ENCODE measurements at regions not wholly inside any gene's neighbourhood (a gene's known extent, or its start where the extent isn't known, plus 50 kb on each side); places are given as distances from the start of the nearest gene placed in this dataset.

DNA sequence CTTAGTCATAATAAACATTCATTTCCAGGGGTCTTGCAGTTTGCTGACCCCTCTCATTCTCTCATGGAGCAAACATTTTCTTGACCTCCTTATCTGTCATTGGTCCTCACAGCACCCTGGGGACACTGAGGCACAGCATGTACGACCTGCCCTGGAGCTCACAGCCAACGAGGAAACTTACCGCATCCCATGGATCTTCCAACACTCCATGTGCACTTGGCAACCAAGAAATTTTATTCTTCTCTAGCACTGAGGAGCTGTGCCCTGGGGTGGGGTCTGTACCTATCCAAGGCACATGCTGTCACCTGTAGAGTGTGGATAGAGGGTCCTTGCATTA, 69.4 kb upstream of the IGLL5 start:
- no peak for ATAC-seq
- WGBS (ENCODE audit: insufficient coverage): 100% methylated on average over 3 of the region's 3 CpGs
- TF ChIP-seq, protein P1, sequence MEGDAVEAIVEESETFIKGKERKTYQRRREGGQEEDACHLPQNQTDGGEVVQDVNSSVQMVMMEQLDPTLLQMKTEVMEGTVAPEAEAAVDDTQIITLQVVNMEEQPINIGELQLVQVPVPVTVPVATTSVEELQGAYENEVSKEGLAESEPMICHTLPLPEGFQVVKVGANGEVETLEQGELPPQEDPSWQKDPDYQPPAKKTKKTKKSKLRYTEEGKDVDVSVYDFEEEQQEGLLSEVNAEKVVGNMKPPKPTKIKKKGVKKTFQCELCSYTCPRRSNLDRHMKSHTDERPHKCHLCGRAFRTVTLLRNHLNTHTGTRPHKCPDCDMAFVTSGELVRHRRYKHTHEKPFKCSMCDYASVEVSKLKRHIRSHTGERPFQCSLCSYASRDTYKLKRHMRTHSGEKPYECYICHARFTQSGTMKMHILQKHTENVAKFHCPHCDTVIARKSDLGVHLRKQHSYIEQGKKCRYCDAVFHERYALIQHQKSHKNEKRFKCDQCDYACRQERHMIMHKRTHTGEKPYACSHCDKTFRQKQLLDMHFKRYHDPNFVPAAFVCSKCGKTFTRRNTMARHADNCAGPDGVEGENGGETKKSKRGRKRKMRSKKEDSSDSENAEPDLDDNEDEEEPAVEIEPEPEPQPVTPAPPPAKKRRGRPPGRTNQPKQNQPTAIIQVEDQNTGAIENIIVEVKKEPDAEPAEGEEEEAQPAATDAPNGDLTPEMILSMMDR (IDR thresholded peaks at IDR 0.05): no peak
- intact Hi-C loops (cut with micrococcal nuclease): loop anchor here (5.0 kb wide), 1 partner anchor 34 kb away; no protein-coding TSS in a partner anchor
- no peak overlapping the region for H3K4me3 ChIP-seq (ENCODE audit: low read length)
- Mint-ChIP-seq H3K4me1 (peaks cover 97% of the 10 kb centered on the region in 2 donors), H3K27ac (peak overlapping the region; percentile 82 to 87), H3K27me3 (ENCODE audit: low read depth in 2 of 2) (no peaks in the 10 kb centered on the region), H3K36me3 (no peaks in the 10 kb centered on the region), H3K9me3 (no peaks in the 10 kb centered on the region), H3K4me3 (peak overlapping the region; percentile 87)
- H3K27me3 ChIP-seq (ENCODE audit: control insufficient read depth, insufficient read depth, low read length): no peaks in the 10 kb centered on the region
- peak overlapping the region; percentile 65 for H3K27ac ChIP-seq (ENCODE audit: low read length)
- no peak for DNase-seq
- H3K4me1 ChIP-seq (ENCODE audit: control insufficient read depth, insufficient read depth, low read length): peaks cover 96% of the 10 kb centered on the region
- no peaks in the 10 kb centered on the region for H3K9me3 ChIP-seq (ENCODE audit: control insufficient read depth, insufficient read depth, low read length)
- H3K36me3 ChIP-seq (ENCODE audit: control insufficient read depth, insufficient read depth, low read length): no peaks in the 10 kb centered on the region

DNA sequence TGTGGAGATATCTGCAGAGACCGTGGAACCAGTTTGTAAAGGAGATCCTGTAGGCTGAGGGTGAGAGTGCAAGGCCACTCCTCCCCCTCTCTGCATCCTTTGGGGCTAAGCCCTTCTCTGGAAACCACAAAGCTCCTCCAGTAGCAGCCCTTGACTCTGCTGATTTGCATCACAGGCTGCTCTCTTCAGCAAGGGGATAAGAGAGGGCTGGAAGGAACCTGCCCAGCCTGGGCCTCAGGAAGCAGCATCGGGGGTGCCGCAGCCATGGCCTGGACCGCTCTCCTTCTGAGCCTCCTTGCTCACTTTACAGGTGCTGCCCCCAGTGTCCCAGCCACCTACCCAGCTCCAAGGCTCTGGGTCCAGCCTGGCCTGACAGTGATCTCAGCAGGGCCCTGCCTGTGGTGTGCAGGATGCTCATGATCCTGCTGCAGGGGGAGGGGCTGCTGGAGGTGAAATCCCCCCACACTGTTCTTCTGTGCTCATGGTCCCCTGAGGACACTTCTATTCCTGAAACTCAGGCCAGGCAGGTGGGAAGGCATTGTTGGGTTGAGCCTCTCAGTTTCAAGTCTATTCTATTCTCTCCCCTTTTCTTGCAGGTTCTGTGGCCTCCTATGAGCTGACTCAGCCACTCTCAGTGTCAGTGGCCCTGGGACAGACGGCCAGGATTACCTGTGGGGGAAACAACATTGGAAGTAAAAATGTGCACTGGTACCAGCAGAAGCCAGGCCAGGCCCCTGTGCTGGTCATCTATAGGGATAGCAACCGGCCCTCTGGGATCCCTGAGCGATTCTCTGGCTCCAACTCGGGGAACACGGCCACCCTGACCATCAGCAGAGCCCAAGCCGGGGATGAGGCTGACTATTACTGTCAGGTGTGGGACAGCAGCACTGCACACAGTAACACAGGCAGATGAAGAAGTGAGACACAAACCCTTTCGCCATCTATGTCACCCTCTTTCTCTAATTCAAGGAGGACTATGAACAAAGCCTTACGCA, 68.5 kb upstream of the IGLL5 start:
- WGBS (ENCODE audit: insufficient coverage): 41% methylated on average over 12 of the region's 12 CpGs
- peak overlapping the region; percentile 82 to 87 for H3K27ac Mint-ChIP-seq
- H3K4me3 ChIP-seq (ENCODE audit: low read length): peak overlapping the region; percentile 28

GRCh38 chr22:22820076-22820475, 67.5 kb upstream of the IGLL5 start:
- 42% methylated on average over 3 of the region's 3 CpGs for WGBS (ENCODE audit: insufficient coverage)

More for the DNA sequence above, 68.5 kb upstream of the IGLL5 start:
- no peaks in the 10 kb centered on the region for H3K36me3 Mint-ChIP-seq
- peak overlapping the region; percentile 87 for H3K4me3 Mint-ChIP-seq
- H3K9me3 Mint-ChIP-seq: no peaks in the 10 kb centered on the region
- H3K9me3 ChIP-seq (ENCODE audit: control insufficient read depth, insufficient read depth, low read length): no peaks in the 10 kb centered on the region
- intact Hi-C loops (cut with micrococcal nuclease): loop anchor here (5.0 kb wide), 1 partner anchor 33 kb away; no protein-coding TSS in a partner anchor
- DNase-seq: peak in 1 of 2 donors; percentile 68
- peaks cover 98 to 99% of the 10 kb centered on the region in 2 donors for H3K4me1 Mint-ChIP-seq
- H3K4me1 ChIP-seq (ENCODE audit: control insufficient read depth, insufficient read depth, low read length): peaks cover 96% of the 10 kb centered on the region
- TF ChIP-seq, protein P1 (IDR thresholded peaks at IDR 0.05): no peak
- no peaks in the 10 kb centered on the region for H3K36me3 ChIP-seq (ENCODE audit: control insufficient read depth, insufficient read depth, low read length)
- ATAC-seq: peak; percentile 15 to 51 (median 37)
- H3K27me3 ChIP-seq (ENCODE audit: control insufficient read depth, insufficient read depth, low read length): no peaks in the 10 kb centered on the region
- no peaks in the 10 kb centered on the region for H3K27me3 Mint-ChIP-seq (ENCODE audit: low read depth in 2 of 2)
- peak overlapping the region; percentile 65 for H3K27ac ChIP-seq (ENCODE audit: low read length)

More at GRCh38 chr22:22820076-22820475, 67.5 kb upstream of the IGLL5 start:
- ATAC-seq (no peak), DNase-seq (no peak)
- H3K27me3 Mint-ChIP-seq (ENCODE audit: low read depth in 2 of 2): no peaks in the 10 kb centered on the region
- TF ChIP-seq, protein P1 (IDR thresholded peaks at IDR 0.05): no peak
- Histone ChIP-seq H3K27me3 (ENCODE audit: control insufficient read depth, insufficient read depth, low read length) (no peaks in the 10 kb centered on the region), H3K27ac (ENCODE audit: low read length) (peak overlapping the region; percentile 65), H3K4me1 (ENCODE audit: control insufficient read depth, insufficient read depth, low read length) (peaks cover 91% of the 10 kb centered on the region), H3K4me3 (ENCODE audit: low read length) (no peak overlapping the region), H3K9me3 (ENCODE audit: control insufficient read depth, insufficient read depth, low read length) (no peaks in the 10 kb centered on the region), H3K36me3 (ENCODE audit: control insufficient read depth, insufficient read depth, low read length) (no peaks in the 10 kb centered on the region)
- intact Hi-C loops (cut with micrococcal nuclease): loop anchor here (2.0 to 5.0 kb wide), 2 partner anchors 15 to 33 kb away; no protein-coding TSS in a partner anchor
- peaks cover 95% of the 10 kb centered on the region in 2 donors for H3K4me1 Mint-ChIP-seq
- peak overlapping the region; percentile 82 to 87 for H3K27ac Mint-ChIP-seq
- no peaks in the 10 kb centered on the region for H3K9me3 Mint-ChIP-seq
- H3K4me3 Mint-ChIP-seq: peak overlapping the region; percentile 87
- no peaks in the 10 kb centered on the region for H3K36me3 Mint-ChIP-seq
